ENCODE measurements at regions not wholly inside any gene's neighbourhood (a gene's known extent, or its start where the extent isn't known, plus 50 kb on each side); places are given as distances from the start of the nearest gene placed in this dataset.
"Not testable (repeated sequence)": the region's sequence is repeated elsewhere in the genome, so short reads cannot be mapped to it uniquely, and the experiment has no call there.

DNA sequence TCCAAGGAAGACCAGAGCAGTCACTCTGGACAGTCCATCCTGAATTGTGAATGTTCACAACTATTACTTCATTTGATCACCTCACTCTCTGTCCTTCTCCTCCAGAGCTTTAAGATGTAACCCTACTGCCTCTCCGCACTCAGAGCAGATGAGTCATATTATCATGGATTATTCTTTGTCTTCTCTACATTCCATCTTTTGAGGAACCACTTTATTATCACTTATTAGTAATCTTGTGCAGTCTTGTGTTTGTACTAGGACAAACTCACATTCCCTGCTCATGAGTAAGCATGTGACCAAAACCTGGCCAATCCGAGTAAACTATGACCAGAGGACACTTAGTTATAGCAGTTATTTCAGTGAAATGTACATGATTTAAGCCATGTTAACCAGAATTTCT is 401.5 kb upstream of the ADGRB3 start:
- DNase-seq: no peak

GRCh38 chr6:68229566-68229965 is 405.5 kb upstream of the ADGRB3 start:
- no peak for DNase-seq

DNA sequence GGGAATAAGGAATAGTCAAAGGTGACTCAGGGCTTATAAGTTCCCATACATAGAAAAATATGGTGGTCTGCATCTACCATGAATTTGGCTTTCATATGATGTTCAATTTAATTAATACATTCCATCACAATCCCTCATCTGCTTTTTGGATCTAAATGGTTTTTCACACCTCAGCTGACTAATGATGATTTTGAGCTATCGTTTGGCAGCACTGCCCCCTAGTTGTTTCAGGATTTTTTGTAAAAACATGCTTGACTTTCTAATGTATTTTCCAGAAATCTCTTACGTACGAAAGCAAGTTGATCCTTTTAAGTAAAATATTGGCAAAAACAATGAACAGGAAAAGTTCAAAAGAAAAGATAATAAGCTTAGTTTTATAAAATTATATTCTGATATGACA is 408.6 kb upstream of the ADGRB3 start:
- no peak for DNase-seq

DNA sequence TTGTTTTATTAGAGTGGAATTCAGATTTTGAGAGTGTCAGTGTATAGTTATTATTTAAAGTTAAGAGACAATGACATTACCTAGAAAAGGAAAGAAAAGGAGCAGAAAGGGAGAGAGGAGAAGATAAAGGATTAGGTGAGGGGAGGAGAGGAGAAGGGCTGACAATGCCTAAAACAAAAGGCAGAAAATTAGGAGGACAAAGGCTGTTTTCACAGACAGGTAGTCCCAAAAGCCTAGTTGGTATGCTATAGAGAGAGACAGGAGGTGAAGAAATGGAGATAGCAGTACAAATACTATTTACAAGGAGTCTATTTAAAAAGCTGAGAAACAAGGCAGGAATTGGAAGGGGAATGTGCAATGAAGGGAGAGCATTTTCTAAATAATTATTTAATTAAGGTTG is 409.4 kb upstream of the ADGRB3 start:
- DNase-seq: no peak

GRCh38 chr6:68211242-68211795 is 423.8 kb upstream of the ADGRB3 start:
- DNase-seq: no peak

- DNase-seq: not testable (repeated sequence)
Observed at GRCh38 chr6:68207612-68208011, 427.5 kb upstream of the ADGRB3 start.

DNA sequence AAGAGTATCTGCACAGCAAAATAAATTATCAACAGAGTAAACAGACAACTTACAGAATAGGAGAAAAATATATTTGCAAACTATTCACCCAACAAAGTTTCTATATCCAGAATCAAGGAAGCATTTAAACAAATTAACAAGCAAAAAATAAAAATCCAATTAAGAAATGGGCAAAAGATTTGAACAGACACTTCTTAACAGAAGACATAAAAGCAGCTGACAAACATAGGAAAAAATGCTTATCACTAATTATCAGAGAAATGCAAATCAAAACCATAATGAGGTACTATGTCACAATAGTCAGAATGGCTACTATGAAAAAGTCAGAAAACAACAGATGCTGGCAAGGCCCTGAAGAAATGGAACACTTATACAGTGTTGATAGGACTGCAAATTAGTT is 434.2 kb upstream of the ADGRB3 start:
- DNase-seq: no peak

GRCh38 chr6:68197356-68197755 is 437.7 kb upstream of the ADGRB3 start:
- DNase-seq: no peak

- DNase-seq: no peak
Observed at GRCh38 chr6:68196645-68197044, 438.4 kb upstream of the ADGRB3 start.

- DNase-seq: not testable (repeated sequence)
Observed at GRCh38 chr6:68195753-68196152, 439.3 kb upstream of the ADGRB3 start.

GRCh38 chr6:68194846-68195478 is 440.1 kb upstream of the ADGRB3 start:
- DNase-seq: no peak

DNA sequence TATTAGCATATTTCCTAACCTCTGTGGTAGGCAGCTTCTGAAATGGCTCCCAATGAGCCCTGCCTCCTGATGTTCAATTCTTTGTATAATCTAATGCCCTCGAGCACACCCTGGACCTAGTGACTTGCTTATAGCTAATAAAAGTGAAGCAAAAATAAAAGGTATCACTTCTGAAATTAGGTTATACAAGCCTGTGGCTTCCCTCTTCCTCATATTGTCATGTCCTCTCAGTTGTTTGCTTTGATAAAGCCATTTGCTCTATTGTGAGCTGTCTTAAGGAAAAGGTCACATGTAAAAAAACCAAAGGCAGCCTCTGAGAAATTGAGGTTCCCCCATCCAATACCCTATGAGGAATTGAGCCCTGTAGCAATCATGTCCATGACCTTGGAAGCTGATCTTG is 442.1 kb upstream of the ADGRB3 start:
- no peak for DNase-seq

DNA sequence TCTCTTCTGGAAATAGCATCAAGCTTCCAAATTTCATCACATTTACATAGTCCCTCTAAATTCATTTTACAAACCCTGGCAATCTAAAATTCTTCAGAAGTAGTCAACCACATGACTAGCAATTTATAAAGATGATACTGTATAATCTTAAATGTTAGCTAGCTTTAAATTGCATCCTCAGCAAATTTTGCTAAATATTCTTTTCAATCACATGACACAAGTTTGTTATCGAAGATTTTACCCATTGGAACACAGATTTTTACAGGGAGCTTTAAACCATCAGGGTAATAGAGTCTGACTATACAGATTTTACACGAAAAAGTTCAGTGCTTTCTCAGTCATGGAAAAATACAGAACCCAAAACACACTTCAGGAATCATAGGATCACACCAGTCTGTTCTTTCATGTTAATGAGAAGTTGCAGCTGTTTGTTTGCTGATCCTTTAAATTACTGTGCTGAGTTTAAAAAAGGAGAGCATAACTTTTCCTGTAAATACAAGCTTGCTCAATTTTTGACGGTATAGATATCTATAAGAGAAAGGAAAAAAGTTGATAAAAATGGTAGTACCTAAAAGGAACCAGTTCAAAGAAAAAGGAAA is 445.8 kb upstream of the ADGRB3 start:
- DNase-seq: no peak

GRCh38 chr6:68186870-68187269 is 448.2 kb upstream of the ADGRB3 start:
- no peak for DNase-seq

DNA sequence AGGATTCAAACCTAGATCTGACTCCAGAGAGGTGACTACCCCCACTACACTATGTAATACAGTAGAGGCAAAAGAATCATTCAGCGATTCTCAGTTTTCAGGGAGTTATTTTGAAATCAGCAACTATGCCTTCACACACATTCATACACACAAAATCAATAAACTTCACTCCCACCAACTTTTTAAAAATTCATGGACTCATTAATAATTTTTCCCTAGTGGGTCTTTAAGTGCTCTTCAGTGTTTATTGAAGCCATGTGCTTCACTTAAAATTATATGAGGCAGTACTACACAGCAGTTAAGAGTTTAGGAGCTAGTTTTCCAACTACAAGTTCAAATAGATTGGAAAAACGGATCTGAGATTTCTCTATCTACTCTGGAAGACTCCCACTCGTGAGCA is 452.7 kb upstream of the ADGRB3 start:
- DNase-seq: no peak

- not testable (repeated sequence) for DNase-seq
Observed at GRCh38 chr6:68181027-68181426, 454.1 kb upstream of the ADGRB3 start.

DNA sequence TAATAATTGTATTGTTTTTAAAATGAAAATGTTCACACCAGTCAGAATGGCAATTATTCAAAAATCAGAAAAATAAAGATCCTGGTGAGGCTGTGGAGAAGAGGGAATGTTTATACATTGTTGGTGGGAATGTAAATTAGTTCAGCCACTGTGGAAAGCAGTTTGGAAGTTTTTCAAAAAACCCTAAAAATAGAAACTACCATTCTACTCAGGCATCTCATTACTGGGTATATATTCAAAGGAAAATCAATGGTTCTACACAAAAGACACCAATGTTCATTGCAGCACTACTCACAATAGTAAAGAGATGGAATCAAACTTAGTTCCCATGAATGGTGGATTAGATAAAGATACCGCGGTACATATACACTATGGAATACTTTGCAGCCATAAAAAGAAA is 461.5 kb upstream of the ADGRB3 start:
- DNase-seq: no peak

GRCh38 chr6:68169922-68170321 is 465.2 kb upstream of the ADGRB3 start:
- DNase-seq: no peak

DNA sequence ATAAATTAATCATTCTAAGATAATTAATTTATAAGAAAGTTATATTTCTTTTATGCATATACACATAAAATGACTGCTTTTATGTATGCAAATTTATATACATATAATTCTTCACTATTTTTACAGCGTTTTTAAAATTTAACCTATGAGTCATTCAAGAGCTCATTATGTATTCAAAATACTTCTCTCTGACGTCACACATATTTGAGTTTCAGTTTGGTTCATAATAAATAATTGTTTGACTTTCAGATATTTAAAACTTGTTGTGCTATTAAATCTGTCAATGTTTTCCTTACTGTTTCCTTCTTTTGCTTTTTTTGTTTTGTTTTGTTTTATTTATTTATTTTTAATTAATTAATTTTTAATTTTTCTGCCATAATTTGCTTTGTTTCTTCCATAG is 467.5 kb upstream of the ADGRB3 start:
- DNase-seq: no peak

DNA sequence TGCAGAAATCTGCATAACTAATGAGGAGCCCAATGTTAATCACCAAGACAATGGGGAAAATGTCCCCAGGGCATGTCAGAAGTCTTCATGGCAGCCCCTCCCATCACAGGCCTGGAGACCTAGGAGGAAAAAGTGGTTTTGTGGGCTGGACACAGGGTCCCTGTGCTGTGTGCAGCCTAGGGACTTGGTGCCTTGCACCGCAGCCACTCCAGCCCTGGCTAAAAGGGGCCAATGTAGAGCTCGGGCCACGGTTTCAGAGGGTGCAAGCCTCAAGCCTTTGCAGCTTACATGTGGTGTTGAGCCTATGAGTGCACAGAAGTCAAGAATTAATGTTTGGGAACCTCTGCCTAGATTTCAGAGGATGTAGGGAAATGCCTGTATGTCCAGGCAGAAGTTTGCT is 474.3 kb upstream of the ADGRB3 start:
- not testable (repeated sequence) for DNase-seq

GRCh38 chr6:68160348-68160747 is 474.7 kb upstream of the ADGRB3 start:
- no peak for DNase-seq

DNA sequence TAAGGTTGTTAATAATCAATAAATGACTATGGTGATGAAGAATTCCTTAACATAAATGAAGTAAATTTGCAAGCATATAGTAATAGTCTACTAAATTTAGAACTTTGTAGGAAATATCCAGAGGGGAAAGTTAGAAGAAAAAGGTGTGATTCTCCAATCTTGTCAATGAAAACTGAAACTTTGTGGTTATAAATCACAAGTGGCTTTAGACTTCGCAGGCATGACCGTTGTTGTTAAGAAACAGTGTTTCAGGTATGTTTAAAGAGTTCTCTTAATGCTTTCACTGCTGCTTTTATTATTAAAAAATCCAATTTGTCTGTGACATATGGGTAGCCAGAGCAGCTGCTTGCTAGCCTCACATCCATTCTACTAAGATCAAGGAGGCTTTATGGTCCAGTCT is 475.6 kb upstream of the ADGRB3 start:
- no peak for DNase-seq

- DNase-seq: no peak
Observed at GRCh38 chr6:68158256-68158655, 476.8 kb upstream of the ADGRB3 start.

DNA sequence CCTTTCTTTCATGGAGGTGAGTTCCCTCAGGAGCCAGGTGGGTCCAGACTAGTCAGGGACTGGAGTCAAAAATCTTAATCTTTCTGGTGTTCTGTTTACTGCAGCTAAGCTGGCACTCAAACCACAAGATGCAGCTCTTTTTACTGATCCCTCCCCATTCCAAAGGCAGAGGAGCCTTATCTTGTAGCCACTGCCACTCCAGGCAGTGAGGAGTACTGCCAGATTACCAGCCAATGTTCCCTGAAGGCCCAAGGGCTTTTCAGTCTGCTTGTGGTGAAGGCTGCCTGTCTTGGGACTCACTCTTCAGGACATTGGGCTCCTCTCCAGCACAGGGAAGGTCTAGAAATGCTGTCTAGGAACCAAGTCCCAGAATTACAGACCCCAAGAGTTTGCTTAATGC is 490.4 kb upstream of the ADGRB3 start:
- no peak for DNase-seq

DNA sequence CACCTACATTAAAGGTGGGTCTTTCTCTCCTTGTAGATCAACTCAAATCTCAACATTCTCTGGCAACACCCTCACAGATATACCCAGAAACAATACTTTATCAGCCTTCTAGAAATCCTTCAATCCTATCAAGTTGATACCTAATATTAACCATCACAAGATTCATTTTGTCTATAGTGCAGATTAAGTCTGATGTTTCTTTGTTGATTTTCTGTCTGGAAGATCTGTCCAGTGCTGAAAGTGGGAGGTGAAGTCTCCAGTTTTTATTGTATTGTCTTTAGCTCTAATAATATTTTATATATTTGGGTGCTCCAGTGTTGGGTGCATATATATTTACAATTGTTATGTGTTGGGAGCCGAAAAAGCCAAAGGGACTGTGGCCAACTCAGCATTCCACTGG is 493.9 kb upstream of the ADGRB3 start:
- DNase-seq: no peak
